Neutrophil (primary cell): ENCODE measurements at regions not wholly inside any gene's neighbourhood (a gene's known extent, or its start where the extent isn't known, plus 50 kb on each side); places are given as distances from the start of the nearest gene placed in this dataset.

ENCODE experiments used
- H3K27ac ChIP-seq: fragments of 200-600 bp; sonication (generic); 2 replicates; pipeline ENCODE4 v1.5.1; 2016; ENCODE audit warnings: mild to moderate bottlenecking, moderate library complexity
- H3K27me3 ChIP-seq: fragments of 200-600 bp; sonication (generic); 2 replicates; pipeline ENCODE4 v1.6.0; 2016; ENCODE audit warnings: mild to moderate bottlenecking
- H3K36me3 ChIP-seq: fragments of 200-600 bp; sonication (generic); 2 replicates; pipeline ENCODE4 v1.5.1; 2017
- H3K4me1 ChIP-seq, 2 experiments: fragments of 200-600 bp in 1 of 2; sonication (generic) in 1 of 2; 1 replicate in 1 of 2; 2 replicates in 1 of 2; pipeline versions ENCODE4 v1.5.1 to v1.6.1; 2013 to 2016; ENCODE audit warnings: low read depth in 1 of 2, low read length in 1 of 2, mild to moderate bottlenecking in 1 of 2, moderate library complexity in 1 of 2; ENCODE audit not compliant: control insufficient read depth in 1 of 2, insufficient read depth in 1 of 2
- H3K4me3 ChIP-seq, 2 experiments: fragments of 200-600 bp in 1 of 2; sonication (generic) in 1 of 2; 1 replicate in 1 of 2; 2 replicates in 1 of 2; pipeline ENCODE4 v1.5.1; 2013 to 2016; ENCODE audit warnings: low read depth in 1 of 2, low read length in 1 of 2, mild to moderate bottlenecking in 1 of 2, moderate library complexity in 1 of 2
- H3K9me3 ChIP-seq: fragments of 200-600 bp; sonication (generic); 2 replicates; pipeline ENCODE4 v1.5.1; 2016
- CTCF ChIP-seq: fragments of 200-600 bp; sonication (generic); IDR thresholded peaks from 2 replicates; pipeline ENCODE4 v1.5.1; 2016; ENCODE audit warnings: antibody characterized with exemption

GRCh38 chr1:36594023-36594422 lies 111.3 kb upstream of the CSF3R start:
- Histone ChIP-seq H3K36me3 (no peaks in the 10 kb centered on the region), H3K27me3 (peaks cover 96% of the 10 kb centered on the region), H3K27ac (no peak overlapping the region), H3K4me3 (no peak overlapping the region), H3K4me1 (no peaks in the 10 kb centered on the region), H3K9me3 (no peaks in the 10 kb centered on the region)
- no peak for TF ChIP-seq CTCF

- H3K9me3 ChIP-seq = no peaks in the 10 kb centered on the region
- H3K36me3 ChIP-seq = no peaks in the 10 kb centered on the region
- TF ChIP-seq CTCF = no peak
- H3K27me3 ChIP-seq = peaks cover 97% of the 10 kb centered on the region
- no peaks in the 10 kb centered on the region for H3K4me1 ChIP-seq
- no peak overlapping the region for H3K27ac ChIP-seq
- no peak overlapping the region for H3K4me3 ChIP-seq
These were observed 108.6 kb upstream of the CSF3R start for GRCh38 chr1:36591278-36591677.

- TF ChIP-seq CTCF = no peak
- no peaks in the 10 kb centered on the region for H3K9me3 ChIP-seq
- no peaks in the 10 kb centered on the region for H3K4me1 ChIP-seq
- H3K36me3 ChIP-seq = no peaks in the 10 kb centered on the region
- no peak overlapping the region for H3K27ac ChIP-seq
- no peak overlapping the region for H3K4me3 ChIP-seq
- H3K27me3 ChIP-seq = peaks cover 97% of the 10 kb centered on the region
These were observed 108.1 kb upstream of the CSF3R start for GRCh38 chr1:36590771-36591170.

GRCh38 chr1:36590264-36590663 lies 107.6 kb upstream of the CSF3R start:
- no peaks in the 10 kb centered on the region for H3K9me3 ChIP-seq
- no peak overlapping the region for H3K4me3 ChIP-seq
- no peaks in the 10 kb centered on the region for H3K36me3 ChIP-seq
- no peaks in the 10 kb centered on the region for H3K4me1 ChIP-seq
- no peak overlapping the region for H3K27ac ChIP-seq
- no peak for TF ChIP-seq CTCF
- peaks cover 97% of the 10 kb centered on the region for H3K27me3 ChIP-seq

GRCh38 chr1:36588972-36589371 lies 106.3 kb upstream of the CSF3R start:
- Histone ChIP-seq H3K4me1 (no peaks in the 10 kb centered on the region), H3K27me3 (peaks cover 97% of the 10 kb centered on the region)
- TF ChIP-seq CTCF = no peak

More at GRCh38 chr1:36588972-36589371, 106.3 kb upstream of the CSF3R start:
- no peak overlapping the region for H3K27ac ChIP-seq
- no peaks in the 10 kb centered on the region for H3K9me3 ChIP-seq
- no peak overlapping the region for H3K4me3 ChIP-seq
- H3K36me3 ChIP-seq = no peaks in the 10 kb centered on the region
